HT1080 (cell line): ENCODE measurements at regions not wholly inside any gene's neighbourhood (a gene's known extent, or its start where the extent isn't known, plus 50 kb on each side); places are given as distances from the start of the nearest gene placed in this dataset.
A peak's percentile ranks its signal among the peaks of the same experiment; 100 is the strongest.
"Not testable (repeated sequence)": the region's sequence is repeated elsewhere in the genome, so short reads cannot be mapped to it uniquely, and the experiment has no call there.

ENCODE experiments used
- DNase-seq: peaks from one replicate; pipeline ENCODE4 v3.0.0-alpha.2; 2015; ENCODE audit warnings: low read depth

DNA sequence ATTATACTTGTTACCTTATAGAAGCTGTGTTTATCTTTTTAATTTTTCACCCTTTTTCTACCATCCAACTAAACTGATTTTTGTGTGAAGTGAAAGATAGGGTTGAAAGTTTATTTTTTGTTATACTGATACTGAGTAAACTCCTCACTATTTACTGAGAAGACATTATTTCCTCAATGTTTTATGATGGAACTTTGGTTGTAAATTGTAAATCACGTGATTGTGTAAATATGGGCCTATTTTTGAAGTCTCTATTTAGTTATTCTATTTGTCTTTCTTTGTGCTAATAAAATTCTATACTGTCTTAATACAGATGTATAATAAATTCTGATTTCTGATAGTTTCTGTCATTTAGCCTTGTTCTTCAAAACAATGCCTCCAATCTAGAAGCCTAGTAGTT, 697.2 kb upstream of the SLC8A1 start:
- DNase-seq: no peak

DNA sequence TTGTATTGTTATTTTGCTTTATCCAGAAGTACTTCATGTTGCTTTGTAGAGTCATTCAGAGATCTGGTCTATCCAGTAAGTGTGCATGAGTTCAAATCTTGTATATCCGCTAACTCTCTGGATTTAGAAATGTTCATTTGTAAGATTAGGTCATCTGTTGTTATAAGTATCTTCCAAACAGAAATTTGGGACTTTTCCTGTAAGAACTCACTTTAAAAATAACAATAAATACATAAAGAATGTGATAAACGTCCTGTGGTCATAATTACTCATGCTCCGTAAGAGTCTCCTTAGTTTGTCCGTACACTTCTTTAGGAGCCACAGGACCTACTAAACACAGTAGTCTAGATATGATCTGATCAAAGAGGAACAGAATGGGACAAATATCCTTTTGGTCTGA, 699.9 kb upstream of the SLC8A1 start:
- no peak for DNase-seq

DNA sequence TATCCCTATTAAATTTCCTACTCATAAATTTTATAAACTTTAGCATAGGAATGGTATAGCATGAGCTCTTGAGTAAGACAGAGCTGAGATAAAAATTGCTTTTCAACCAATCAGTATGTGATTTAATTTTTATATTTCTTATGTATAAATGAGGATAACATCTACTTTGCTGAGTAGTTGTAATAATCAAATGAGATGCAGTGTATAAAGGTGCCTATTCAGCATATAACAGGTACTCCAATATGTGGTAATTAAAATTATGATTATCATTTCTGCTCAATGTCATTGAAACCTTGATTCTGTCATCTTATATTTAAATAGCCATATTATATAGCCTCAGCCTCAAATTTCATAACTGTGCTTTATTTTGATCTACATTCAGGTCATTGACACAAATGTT, 700.4 kb upstream of the SLC8A1 start:
- no peak for DNase-seq

DNA sequence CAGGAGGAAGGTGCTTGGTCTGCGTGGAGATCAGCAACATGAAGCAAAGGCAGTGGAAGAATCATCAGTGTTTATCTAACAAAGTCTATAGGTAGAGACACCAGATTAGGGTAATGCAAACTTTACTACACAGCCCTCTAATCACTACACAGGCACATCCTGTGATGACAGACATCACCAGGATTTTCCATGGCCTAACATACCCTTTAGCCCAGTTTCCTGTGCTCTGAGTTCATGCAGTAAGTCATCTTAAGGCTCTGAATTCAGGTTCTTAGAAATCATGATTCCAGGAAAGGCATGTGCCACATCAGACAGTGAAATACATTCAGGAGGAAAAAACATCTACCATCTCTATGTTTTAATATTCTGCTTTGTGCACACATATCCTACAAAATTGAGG, 708.5 kb upstream of the SLC8A1 start:
- peak; percentile 20 for DNase-seq

DNA sequence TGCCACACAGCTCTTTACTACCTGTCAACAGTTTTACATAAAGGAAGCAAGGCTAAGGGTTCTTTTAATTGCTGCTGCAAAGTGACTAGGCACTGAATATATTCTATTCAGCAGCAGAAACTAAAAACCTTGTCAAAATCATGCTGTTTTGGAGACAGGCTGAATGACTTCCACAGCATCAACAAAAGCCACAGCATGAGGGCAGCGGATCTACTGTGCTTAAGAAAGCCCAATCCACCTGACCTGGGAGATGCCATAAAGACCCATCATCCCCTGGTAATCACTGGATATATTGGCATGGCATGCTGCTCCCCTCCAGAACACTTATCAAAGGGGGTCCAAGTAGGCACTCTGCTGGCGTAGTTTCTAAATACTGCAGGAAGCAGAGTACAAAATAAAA, 715.1 kb upstream of the SLC8A1 start:
- no peak for DNase-seq

DNA sequence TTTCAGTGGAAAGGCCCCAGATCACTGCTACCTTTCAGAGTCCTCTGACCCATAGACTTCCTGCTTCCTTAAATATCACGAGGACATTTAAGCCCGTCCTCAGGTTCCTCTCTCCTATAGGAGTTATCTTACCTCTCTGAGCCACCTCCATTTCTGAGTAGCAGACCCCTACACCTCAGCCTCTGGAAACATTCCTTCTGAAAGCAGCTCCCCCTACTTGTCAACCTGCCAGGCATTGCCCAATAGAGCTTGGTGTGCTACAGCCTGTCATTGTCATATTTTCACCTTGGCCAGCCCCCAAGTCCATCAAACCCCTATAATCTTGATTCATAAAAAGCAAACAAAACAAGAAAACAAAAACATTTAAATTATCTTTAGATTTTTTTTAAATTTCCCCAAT, 717.9 kb upstream of the SLC8A1 start:
- no peak for DNase-seq

DNA sequence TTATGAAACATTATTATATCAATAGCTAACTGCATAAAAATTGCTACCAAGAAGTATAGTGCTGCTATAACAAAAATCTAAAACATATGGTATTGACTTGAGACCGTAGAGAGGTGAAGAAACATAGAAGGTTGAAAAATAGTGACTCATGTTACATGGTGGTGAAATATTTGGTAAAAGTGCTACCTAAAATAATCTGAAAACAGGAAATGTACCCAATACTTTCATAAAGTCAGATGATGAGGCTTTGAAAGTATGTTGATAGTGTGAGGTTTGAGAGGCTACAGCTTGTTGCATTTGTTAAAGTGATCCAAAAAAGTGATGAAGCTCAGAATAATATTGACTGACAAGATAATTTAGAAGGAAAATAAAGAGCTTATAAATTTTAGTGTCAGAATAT, 718.7 kb upstream of the SLC8A1 start:
- DNase-seq: no peak

DNA sequence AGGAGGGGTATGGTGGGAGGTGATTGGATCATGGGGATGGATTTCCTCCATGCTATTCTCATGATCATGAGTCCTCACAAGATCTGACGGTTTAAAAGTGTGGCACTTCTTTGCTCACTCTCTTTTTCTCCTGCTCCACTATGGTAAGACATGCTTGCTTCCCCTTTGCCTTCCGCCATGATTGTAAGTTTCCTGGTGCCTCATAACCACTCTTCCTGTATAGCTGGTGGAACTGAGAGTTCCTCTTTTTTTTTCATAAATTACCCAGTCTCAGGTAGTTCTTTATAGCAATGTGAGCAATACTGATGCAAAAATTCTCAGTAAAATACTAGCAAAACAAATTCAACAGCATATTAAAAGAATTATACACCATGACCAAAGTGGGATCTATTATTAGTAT, 728.5 kb upstream of the SLC8A1 start:
- no peak for DNase-seq

DNA sequence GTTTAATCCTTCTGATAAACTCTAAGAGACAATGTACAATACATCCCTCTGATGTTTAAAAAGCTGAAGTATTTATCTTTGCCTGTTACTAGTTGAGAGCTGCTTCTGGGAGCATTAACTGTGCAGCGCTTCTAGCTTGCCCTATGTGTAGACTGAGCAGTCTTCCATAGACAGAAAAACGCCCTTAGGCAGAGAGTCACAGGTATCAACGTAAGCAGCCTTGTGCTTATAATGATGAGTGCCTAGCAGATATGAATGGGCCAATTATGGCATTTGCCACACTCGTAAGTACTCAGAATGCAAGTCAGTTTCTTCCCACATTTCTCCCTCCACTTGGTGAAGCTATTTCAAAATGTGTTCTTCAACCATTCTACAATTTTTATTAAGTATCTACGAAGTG, 731.1 kb upstream of the SLC8A1 start:
- no peak for DNase-seq

DNA sequence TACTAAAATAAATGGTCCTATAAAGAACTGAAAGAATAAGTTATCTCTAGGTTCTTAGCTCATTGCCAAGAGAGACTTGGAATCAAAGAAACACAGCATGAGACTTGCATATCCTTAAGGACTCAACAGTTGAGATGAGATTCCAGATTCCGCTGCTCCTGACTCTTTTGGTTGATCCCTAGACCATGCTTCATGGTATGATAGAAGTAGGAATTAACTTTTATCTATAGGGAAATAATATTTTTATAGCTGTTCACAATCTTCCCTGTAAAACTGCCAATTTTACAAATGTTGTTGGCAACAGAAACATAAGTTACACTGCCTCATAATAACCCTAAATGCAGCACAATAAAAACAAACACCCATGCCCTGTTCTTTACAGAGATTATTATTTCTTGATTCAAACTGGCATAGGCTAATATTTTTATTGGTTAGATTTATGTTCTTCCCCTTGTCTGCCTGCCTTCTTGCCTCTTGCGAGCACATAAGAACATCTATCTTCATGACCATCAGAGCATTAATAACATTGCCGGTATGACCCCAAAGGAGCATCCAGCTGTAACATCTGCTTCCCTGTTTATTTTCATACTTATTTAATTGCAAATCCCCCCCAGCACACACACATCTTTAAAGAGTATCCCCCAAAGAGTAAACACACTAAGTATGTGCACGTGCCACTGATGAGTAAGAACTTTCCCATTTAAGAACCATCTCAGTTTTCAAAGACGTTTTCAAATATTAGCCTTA, 735.7 kb upstream of the SLC8A1 start:
- DNase-seq: no peak

DNA sequence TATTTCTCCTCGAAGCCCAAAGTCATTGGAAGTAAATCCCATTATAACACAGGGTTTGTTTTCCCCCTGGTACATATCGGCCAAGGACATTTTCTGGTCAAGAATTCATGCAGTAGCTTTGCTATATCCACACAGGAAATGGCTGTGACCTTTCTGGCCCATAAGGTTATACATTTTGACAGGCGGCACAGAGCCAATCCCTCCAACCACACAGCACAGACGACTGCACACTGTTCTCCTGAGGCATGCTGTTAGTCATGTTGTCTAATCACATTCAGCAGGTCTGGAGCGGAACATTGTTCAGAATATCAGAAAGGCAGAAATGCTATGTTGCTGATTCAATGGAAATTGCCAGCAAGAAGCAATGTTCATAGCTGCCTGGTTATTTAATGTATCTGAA, 742.3 kb upstream of the SLC8A1 start:
- peak; percentile 79 for DNase-seq

DNA sequence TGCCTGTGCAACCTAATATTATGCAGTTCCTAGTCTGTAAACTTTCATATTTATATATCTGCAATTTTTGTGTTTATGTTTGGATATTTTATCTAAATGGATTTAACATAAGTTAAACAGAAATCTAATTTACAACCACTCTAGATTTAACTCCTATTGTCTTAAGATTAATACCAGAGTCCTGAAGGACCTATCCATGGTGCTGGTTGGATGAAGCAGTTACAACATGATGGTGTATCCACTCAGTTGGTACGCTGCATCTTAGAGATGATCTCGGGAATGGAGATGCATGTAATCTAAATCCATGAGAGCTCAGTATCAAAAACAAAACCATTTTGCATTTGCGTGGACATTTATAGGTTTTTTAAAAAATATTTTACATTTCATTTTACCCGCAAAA, 745.9 kb upstream of the SLC8A1 start:
- no peak for DNase-seq

DNA sequence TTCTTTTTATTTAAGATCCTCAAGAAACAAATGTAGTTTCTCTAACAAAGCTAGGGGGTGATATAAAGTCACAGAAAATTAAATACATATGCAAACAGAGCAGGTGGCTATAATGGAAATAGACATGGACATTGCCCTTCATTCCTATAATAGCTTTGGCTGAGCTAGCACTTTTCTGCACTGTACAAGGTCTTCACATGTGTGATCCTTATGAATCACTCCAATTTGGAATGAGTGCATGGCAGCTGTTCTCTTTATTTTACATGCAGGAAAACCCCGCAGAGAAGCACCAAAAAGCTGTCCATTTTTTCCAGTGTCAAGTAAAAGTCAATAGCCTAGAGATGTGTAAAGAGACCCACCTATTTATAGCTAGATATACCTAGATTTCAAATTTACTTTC, 747.4 kb upstream of the SLC8A1 start:
- DNase-seq: no peak

DNA sequence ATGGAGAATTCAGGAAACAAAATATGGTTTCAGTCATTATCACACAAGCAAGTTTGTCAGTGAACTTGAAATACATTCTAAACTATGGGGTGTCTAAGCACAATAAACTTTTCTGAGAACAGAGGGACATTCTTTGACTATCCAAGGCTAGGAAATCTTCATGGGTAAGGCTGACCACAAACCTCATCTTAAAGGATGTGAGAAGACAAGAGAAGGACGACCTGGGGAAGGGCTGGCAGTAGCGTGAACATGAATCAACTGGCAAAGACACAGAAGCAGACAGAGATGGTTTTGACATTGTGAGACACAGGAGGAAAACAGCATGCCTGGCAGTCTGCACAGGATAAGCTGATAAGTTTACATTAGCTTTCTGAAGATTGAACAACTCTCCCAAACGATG, 752.4 kb upstream of the SLC8A1 start:
- DNase-seq: peak; percentile 59

DNA sequence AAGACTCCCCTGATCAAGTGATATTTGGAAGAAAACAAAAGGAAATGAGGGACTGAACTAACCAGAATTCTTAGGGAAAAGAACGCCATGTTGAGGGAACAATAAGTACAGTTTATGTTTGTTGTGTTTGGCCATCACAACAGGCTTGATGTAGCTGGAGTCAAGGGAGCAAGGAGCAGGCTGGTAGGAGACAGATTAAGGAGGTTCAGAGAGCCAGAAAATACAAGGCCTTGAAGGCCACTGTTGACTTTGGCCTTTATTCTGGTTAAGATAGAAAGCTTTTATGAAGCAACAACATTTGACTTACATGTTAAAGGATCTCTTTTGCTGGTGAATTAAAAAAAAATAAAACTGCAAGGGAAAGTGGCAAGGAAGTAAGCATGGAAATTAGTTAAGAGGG, 754.1 kb upstream of the SLC8A1 start:
- no peak for DNase-seq

DNA sequence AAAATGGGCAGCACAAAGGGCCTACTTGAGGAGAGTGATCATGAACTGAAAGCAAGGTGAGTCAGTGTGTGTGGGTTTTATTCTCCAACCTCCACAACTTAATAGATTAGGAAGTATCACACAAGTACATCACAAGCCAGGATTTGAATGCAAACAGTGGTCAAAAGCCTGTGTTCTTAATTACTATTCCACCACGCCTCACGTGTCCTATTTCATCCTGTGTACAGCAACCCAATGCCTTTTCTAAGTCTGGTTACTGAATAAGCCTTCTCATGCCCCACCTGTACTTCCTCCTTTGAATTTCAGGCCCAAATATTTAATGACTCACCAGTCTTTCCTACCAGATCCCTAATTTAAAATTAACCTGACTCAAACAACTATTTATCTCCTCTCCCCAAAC, 755.7 kb upstream of the SLC8A1 start:
- DNase-seq: peak; percentile 20

DNA sequence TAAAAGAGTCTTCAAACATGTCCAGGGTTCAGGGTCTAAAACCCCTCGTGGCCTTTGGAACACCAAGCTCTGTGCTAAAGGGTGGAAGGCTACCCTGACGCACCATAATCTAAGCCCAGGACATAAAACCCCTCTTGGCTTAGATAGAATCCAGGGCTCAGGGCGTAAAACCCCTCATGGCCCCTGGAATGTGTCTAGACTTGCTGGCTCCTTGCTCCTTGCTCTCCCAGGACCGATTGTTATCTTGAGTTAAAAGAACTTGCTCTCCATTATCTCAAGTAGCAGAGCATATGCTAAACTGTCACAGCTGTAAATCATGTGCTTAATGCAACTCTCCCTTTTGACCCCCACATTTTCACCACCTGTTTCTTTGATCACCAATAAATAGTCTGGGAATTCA, 758.1 kb upstream of the SLC8A1 start:
- DNase-seq: not testable (repeated sequence)

DNA sequence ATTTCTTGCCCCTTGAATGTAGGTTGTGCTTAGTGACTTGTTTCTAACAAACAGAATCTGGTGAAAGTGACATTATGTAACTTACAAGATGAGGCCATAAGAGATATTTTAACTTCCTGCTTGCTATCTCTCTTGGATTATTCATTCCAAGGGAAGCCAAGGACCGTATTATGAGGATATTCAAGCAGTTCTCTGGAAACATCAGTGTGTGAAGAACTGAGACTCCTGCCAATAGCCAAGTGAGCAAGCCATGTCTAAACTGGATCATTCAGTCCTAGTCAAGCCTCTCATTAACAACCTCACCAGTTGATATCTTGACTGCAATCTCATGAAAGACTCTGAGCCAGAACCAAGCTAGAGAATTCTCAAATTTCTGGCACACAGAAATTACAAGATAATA, 765.1 kb upstream of the SLC8A1 start:
- no peak for DNase-seq

DNA sequence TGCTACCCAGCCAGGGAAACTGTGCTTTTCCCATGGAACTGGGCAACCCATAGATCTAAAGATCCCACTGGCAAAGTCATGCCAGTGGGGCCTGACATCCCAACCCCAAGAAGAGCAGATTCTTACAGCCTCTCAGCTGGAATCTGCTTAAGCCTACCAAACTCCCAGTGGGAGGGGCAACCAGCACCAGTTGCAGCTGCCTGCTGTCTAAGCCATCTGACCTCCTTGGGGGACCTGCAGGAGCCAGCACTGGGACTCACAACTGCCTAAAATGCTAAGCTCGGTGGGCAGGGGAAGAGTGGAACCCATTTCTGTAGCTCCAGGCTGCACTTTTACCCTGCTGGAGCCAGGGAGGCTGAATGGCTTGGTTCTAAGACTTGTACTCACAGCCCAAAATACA, 770.7 kb upstream of the SLC8A1 start:
- DNase-seq: no peak

DNA sequence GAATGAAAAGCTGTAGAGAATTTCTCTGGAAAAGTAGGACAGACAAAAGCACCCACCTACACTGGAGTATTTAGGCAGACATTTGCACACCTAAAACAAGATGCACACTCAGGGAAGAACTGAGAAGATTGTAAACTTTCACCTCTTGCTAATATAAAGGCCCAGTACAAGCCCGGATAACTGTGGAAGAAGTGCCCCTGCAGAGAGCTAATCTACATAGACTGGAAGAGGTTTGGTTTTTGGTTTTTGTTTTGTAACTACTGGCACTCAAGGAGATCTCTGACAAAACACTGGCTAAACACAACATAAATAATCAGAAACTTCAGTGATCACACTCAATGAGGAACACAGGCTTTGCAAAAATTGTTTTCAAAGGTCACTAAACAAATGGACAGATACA, 782.2 kb upstream of the SLC8A1 start:
- no peak for DNase-seq

DNA sequence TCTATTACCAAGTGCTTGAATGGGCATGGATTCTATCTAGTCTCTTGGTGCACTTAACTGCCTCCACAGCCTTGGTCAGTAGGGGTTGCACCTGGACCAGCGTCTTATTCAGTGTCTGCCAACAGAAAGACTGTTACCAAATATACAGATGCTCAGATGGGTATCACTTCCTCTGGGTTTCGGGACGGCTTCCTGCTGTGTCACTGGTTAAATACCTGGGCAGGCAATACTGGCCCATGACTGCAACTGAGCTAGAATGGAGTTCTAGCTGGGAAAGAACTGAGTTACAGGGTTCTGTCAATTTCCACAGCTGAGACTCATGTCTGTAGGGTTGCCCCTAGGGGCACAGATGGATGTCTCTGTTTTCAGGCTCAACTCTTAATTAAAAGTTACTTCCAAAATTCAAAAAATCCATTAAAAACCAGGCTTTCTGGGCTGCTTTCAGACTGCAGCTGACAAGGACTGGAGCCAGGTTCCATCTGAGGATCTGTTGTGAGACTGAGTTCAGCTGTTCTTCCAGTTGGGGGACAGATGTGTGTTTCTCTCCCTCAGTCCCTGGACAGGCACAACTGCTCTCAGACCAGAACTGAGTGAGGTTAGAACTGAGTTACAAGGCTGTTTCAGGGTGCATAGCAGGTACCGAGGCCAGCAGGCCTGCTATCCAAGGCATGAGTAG, 789.6 kb upstream of the SLC8A1 start:
- DNase-seq: no peak

DNA sequence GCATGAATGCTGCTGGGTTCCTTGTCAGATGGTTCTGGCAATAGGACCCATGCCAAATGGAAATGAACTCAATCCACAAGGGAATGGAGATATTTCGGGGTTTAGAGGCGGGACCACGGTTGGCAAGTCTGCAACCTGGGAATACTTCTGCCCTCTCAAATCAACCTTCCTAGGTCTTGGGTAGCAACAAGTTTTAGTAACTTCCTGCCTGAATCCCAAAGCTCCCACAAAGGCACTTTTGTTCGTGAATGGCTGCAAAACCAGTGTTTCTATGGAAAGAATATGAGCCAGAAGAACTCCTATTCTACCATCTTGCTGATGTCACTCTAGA, 790.1 kb upstream of the SLC8A1 start:
- DNase-seq: peak; percentile 7

DNA sequence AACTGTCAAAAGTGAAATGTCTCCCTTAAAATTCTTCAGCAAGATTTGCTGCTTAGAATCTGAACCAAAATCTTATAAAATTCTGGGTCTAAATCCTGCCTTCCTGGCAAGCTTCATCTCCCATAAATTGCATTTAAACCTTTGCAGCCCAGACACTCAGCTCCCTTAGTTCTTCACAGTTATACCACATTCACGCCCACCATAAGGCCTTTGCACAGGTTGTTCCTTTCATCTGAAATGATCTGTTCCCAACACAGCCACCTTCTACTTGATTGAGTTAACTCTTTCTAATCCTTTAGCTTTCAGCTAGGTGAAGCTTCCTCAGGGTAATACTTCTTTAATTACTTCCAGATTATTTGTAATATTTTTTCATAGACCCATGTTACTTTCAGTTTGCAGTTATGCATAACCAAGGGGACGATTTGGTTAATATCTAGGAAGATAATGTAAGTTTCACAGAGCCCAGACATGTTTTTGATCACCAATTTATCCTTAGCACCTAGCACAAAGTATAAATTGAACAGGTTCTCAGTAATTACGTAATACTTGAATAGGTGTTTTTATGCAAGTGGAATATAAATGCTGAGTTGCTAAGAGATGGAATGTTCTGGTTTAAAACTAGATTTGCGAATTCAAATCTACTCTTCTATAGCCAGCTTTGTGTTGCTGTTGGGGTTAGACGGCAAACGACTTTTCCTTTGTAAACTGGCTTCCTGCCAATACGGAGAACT, 779.7 kb upstream of the PKDCC start:
- no peak for DNase-seq
